Skeletal muscle satellite cell (primary cell): ENCODE measurements at regions not wholly inside any gene's neighbourhood (a gene's known extent, or its start where the extent isn't known, plus 50 kb on each side); places are given as distances from the start of the nearest gene placed in this dataset.
A peak's percentile ranks its signal among the peaks of the same experiment; 100 is the strongest.

Experiments used
- H3K27me3 ChIP-seq: 2 replicates; pipeline ENCODE4 v1.7.0; 2013; ENCODE audit warnings: low read length; ENCODE audit not compliant: control insufficient read depth, insufficient read depth
- H3K36me3 ChIP-seq: 2 replicates; pipeline ENCODE4 v1.7.0; 2013; ENCODE audit warnings: mild to moderate bottlenecking, control low read depth, low read length; ENCODE audit not compliant: insufficient read depth
- H3K4me1 ChIP-seq: 2 replicates; pipeline ENCODE4 v1.7.0; 2013; ENCODE audit warnings: low read length; ENCODE audit not compliant: control insufficient read depth, insufficient read depth
- H3K4me2 ChIP-seq: 2 replicates; pipeline ENCODE4 v1.7.0; 2013; ENCODE audit warnings: mild to moderate bottlenecking, low read length
- H3K4me3 ChIP-seq: 2 replicates; pipeline ENCODE4 v1.7.0; 2013; ENCODE audit warnings: low read length
- H3K9ac ChIP-seq: 2 replicates; pipeline ENCODE4 v1.7.0; 2013; ENCODE audit warnings: mild to moderate bottlenecking, low read depth, low read length, moderate library complexity
- H3K9me3 ChIP-seq: replicated peaks from 2 replicates; pipeline ENCODE4 v1.7.0; 2013; ENCODE audit warnings: mild to moderate bottlenecking, control low read depth, low read length

DNA sequence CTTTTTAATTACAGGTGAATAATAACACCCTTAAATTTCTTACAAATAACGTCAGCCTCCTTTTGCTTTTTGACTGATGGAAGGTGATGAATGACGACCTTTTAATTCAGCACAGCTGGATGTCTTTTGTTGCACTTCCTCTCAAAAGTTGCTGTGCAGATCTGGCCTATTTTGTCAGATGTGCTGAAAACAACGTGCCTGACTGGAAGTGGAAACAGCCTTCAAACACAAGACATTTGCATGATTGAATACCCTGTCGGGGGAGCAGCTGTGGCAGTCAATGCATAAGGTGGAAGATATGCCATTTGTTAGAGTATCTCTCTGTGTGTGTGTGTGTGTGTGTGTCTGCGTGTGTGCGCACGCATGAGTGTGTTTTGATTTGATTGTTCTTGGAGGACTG lies 579.7 kb downstream of the SPRY1 start:
- Histone ChIP-seq H3K36me3 (no peaks in the 10 kb centered on the region), H3K4me1 (no peaks in the 10 kb centered on the region), H3K4me2 (no peak overlapping the region), H3K9me3 (peaks cover 4% of the 10 kb centered on the region), H3K27me3 (no peaks in the 10 kb centered on the region), H3K9ac (no peak overlapping the region), H3K4me3 (no peak overlapping the region)

DNA sequence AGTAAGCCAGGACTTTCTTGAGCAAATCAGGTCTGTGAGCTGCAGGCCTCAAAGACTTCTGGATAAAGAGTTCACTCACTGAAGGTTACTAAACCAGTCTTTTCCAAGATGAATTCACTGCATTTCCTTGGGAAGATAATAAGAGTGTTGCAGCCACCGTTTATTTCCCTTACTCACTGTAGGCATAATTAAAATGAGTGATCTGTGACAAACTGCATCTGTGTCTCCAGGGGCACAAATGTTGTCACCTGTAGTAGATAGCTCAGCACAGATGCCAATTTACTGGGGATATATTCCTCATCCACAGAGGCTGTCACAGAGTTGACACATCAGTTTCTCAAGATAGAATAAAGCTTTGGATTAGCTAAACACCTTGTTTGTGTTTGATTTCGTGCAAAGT lies 580.2 kb downstream of the SPRY1 start:
- Histone ChIP-seq H3K4me3 (no peak overlapping the region), H3K36me3 (no peaks in the 10 kb centered on the region), H3K9ac (no peak overlapping the region), H3K4me1 (no peaks in the 10 kb centered on the region), H3K27me3 (no peaks in the 10 kb centered on the region), H3K4me2 (no peak overlapping the region), H3K9me3 (peaks cover 4% of the 10 kb centered on the region)

DNA sequence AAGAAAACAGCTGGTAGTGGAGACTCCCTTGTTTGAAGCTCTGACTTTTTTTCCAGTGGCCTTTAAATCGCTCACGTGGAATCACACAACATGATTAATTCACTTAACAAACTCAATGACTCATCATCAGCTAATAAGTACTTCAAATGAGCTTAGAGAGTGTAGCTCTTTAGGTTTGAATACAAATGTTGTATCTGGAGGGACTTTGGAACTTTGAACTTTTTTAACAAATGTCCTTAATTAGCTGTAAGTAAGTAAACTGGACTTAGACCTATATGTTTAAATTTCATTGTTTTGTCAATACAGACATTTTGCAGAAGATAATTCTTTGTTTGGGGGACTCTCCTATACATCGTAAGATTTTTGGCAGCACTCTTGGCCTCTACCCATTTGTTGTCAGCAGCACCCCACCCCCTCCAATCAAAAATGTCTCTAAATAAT lies 581.1 kb downstream of the SPRY1 start:
- Histone ChIP-seq H3K4me2 (no peak overlapping the region), H3K36me3 (no peaks in the 10 kb centered on the region), H3K4me1 (no peaks in the 10 kb centered on the region), H3K27me3 (no peaks in the 10 kb centered on the region), H3K4me3 (no peak overlapping the region), H3K9ac (no peak overlapping the region), H3K9me3 (peaks cover 4% of the 10 kb centered on the region)

DNA sequence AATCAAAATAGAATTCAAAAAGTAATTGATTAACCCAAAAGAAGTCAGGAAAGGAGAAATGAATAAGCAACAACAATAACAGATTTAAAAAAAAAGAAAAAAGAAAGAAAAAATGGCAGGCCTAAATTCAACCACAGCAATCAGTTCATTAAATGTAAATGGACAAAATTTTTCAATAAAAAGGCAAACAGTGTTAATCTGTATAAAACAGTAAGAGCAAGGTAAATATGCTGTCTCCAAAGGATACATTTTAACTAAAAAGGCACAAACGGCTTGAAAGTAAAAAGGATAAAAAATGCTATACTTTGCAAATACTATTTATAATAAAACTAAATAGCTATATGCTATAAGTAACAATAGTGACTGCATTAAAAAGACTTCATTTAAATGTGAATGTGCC lies 582.0 kb downstream of the SPRY1 start:
- Histone ChIP-seq H3K9me3 (peaks cover 4% of the 10 kb centered on the region), H3K27me3 (no peaks in the 10 kb centered on the region), H3K4me2 (no peak overlapping the region), H3K36me3 (no peaks in the 10 kb centered on the region), H3K9ac (no peak overlapping the region), H3K4me1 (no peaks in the 10 kb centered on the region), H3K4me3 (no peak overlapping the region)

DNA sequence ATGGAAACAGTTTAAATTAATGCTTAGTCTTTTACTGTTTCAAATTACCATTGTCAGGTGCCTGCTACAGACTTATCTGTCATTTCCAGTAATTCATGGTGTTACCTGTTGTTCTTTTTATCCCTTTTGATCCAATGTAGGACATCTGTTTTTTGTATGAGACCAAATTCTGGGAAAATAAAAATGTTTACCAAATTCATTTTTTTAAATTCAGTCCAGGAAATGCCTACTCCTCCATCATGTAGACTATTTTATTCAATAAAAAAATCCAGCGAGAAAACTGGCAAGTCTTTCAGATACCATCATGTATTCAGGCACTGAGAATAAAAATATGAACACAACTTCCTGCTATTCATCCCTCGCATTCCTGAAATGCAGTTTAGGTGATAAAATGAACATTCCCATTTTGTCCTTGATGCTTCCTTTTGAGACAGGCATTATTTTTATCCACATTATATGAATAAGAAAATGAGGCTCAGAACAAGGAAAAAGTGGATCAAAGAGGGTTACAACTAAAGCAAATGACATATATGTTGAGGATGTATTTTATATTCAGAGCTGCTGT lies 584.2 kb downstream of the SPRY1 start:
- Histone ChIP-seq H3K36me3 (no peaks in the 10 kb centered on the region), H3K27me3 (no peaks in the 10 kb centered on the region), H3K4me2 (no peak overlapping the region), H3K4me1 (peaks cover 11% of the 10 kb centered on the region), H3K9me3 (peaks cover 4% of the 10 kb centered on the region), H3K9ac (no peak overlapping the region), H3K4me3 (no peak overlapping the region)

DNA sequence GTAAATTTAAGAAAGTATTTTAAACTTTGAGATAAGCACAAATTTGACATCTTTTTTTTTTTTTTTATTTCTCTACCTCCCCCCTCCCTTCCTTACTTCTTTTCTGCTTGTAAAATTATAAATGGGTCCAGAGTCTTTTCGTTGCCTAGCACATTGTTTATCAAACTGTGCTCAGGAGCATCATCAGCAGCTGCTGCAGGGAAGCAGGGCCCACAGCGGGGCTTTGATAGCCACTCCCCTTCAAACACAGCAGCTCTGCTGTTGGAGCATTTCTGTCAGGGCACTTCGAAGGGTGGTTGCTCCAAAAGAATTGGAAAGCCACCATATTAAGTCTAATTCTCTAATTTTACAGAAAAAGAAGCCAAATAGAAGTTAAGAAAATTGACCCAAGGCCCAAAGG lies 588.3 kb downstream of the SPRY1 start:
- Histone ChIP-seq H3K27me3 (no peaks in the 10 kb centered on the region), H3K36me3 (no peaks in the 10 kb centered on the region), H3K9ac (peak overlapping the region; percentile 80), H3K4me1 (peaks cover 27% of the 10 kb centered on the region), H3K4me3 (no peak overlapping the region), H3K4me2 (no peak overlapping the region), H3K9me3 (no peaks in the 10 kb centered on the region)

DNA sequence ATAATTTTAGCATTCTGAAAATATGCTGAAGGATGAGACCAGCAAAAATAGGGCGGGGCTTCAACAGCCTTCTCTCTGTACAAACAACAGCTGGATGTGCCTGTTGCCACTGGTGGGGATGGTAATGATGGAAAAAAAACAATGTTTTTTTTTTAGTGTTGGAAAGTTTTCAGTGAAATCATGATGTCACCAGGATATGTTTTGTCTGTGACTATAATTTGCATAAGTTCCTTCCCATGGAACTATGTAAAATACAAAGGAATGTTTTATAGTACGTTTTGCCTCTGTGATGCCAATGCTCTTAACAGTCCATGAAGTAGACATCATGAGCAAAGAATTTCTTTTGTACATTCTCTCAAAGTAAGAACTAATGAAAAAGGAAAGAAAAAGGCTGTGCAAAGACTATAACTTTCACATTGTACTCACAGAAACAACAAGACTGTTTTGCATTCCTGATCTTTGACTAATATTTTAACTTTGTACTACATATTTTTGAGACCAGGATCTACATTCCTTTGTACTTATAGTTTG lies 589.7 kb downstream of the SPRY1 start:
- Histone ChIP-seq H3K9ac (peak overlapping the region; percentile 80), H3K9me3 (no peaks in the 10 kb centered on the region), H3K27me3 (no peaks in the 10 kb centered on the region), H3K4me2 (peak overlapping the region; percentile 39), H3K36me3 (no peaks in the 10 kb centered on the region), H3K4me3 (no peak overlapping the region), H3K4me1 (peaks cover 27% of the 10 kb centered on the region)

DNA sequence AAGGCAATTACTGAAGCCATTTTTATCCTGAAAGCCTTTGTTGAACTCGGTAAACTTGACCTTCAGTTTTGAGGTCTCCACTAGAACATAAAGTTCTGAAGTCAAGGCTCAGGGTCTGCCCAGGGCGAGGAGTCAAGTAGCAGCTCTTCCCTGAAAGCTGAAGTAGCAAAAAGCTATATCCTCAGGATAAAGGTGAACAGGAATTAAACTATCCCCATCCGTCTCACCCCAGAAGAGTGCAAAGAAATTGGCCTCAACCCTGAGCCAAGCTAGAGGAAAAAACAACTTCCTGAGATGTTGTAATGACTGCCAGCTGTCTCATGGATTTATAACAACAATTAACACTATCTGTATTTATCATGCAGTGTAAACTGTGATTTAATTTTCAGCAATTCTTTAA lies 590.8 kb downstream of the SPRY1 start:
- Histone ChIP-seq H3K9me3 (no peaks in the 10 kb centered on the region), H3K9ac (peak overlapping the region; percentile 80), H3K4me2 (no peak overlapping the region), H3K4me3 (no peak overlapping the region), H3K4me1 (peaks cover 27% of the 10 kb centered on the region), H3K27me3 (no peaks in the 10 kb centered on the region), H3K36me3 (no peaks in the 10 kb centered on the region)

DNA sequence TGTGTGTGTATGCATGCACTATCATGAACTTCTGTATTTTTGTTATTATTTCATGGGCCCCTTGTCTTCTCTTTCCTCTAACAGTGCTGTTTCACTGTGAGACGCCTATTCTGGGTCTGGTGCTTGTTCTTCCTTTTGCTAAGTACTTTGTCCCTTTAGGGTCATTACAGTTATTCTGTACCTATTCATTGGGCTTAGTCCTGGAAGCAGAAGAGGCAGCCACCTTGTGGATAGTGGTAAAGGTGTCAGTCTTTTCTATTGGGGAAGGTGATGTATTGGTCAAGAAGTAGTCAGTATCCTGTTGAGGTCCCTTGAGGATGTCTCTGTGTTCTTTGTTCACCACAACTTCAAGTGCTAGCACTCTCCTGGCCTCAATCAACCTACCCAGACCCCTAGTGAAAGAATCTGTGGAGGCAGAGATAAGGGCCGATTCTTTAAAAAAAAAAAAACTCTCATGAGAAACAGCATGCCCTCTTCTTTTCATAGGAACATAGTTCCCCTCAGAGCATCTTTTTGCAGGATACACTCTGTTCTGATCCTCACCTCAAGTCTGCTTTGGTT lies 593.8 kb downstream of the SPRY1 start:
- H3K36me3 ChIP-seq, result no peaks in the 10 kb centered on the region
- no peak overlapping the region for H3K4me3 ChIP-seq
- no peaks in the 10 kb centered on the region for H3K27me3 ChIP-seq
- H3K9ac ChIP-seq, result no peak overlapping the region
- no peak overlapping the region for H3K4me2 ChIP-seq
- H3K9me3 ChIP-seq, result no peaks in the 10 kb centered on the region
- H3K4me1 ChIP-seq, result peaks cover 24% of the 10 kb centered on the region

DNA sequence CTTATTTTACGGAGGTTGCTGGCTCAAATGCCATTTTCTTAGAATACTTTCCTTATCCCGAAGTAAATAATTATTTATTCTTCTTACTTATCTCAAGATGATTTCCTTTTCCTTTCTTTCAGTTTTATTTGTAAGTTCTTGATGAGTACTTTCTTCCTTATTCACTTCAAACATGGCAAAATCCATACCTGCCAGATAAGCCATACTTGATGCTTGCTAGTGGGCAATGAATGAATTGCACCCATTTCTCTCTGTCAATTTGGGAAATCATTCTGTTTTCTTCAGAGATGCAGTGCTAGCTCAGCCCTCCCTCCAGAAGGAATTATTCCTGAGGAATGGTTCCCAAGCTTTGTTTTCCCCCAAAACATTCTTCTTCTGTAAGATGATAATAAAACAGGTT lies 598.3 kb downstream of the SPRY1 start:
- Histone ChIP-seq H3K36me3 (no peaks in the 10 kb centered on the region), H3K9me3 (no peaks in the 10 kb centered on the region), H3K4me2 (no peak overlapping the region), H3K4me3 (no peak overlapping the region), H3K9ac (no peak overlapping the region), H3K27me3 (no peaks in the 10 kb centered on the region), H3K4me1 (peaks cover 29% of the 10 kb centered on the region)

DNA sequence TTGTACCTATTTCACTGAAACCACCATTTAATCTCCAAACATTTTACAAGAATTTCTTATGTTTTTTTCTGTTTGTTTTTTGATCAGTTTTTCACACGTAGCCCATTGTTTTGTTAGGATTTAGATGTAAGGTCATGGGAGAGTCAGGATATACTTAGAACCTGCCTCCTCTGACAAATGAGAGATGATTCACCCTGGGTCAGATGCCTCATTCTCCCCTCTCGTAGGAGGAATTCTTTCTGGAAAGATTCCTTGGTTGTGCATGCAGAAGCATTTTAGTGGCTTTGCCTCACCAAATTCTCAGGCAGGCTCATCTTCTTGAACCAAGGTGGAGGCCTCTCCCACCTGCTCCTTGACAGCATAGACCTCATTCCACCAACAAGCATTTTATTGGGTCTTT lies 599.3 kb downstream of the SPRY1 start:
- H3K9me3 ChIP-seq, result no peaks in the 10 kb centered on the region
- H3K36me3 ChIP-seq, result no peaks in the 10 kb centered on the region
- H3K27me3 ChIP-seq, result no peaks in the 10 kb centered on the region
- peaks cover 37% of the 10 kb centered on the region for H3K4me1 ChIP-seq
- no peak overlapping the region for H3K4me2 ChIP-seq
- peak overlapping the region; percentile 46 for H3K9ac ChIP-seq
- no peak overlapping the region for H3K4me3 ChIP-seq
